ENCODE measurements at regions not wholly inside any gene's neighbourhood (a gene's known extent, or its start where the extent isn't known, plus 50 kb on each side); places are given as distances from the start of the nearest gene placed in this dataset.

GRCh38 chr2:189231719-189232323 is 52.3 kb upstream of the COL5A2 start:
- Histone ChIP-seq H3K27me3 (no peaks in the 10 kb centered on the region), H3K36me3 (no peaks in the 10 kb centered on the region), H3K4me1 (no peaks in the 10 kb centered on the region), H3K4me3 (no peak overlapping the region), H3K9me3 (no peaks in the 10 kb centered on the region), H3K27ac (no peak overlapping the region)
- DNase-seq, result no peak
- no peak for TF ChIP-seq CTCF (IDR thresholded peaks at IDR 0.05)
- no peak for TF ChIP-seq POLR2A (IDR thresholded peaks at IDR 0.05)
- intact Hi-C loops (cut with DNase I; ENCODE audit: low total_unique reads), result no loop called here

- no peak overlapping the region for H3K27ac ChIP-seq
- intact Hi-C loops (cut with DNase I; ENCODE audit: low total_unique reads), result no loop called here
- no peaks in the 10 kb centered on the region for H3K9me3 ChIP-seq
- H3K4me3 ChIP-seq, result no peak overlapping the region
- no peak for DNase-seq
- no peaks in the 10 kb centered on the region for H3K27me3 ChIP-seq
- no peaks in the 10 kb centered on the region for H3K36me3 ChIP-seq
- no peak for TF ChIP-seq CTCF (IDR thresholded peaks at IDR 0.05)
- no peak for TF ChIP-seq POLR2A (IDR thresholded peaks at IDR 0.05)
- H3K4me1 ChIP-seq, result no peaks in the 10 kb centered on the region
These were observed 53.3 kb upstream of the COL5A2 start for GRCh38 chr2:189232759-189233406.

GRCh38 chr2:189233527-189233926 is 54.0 kb upstream of the COL5A2 start:
- Histone ChIP-seq H3K27me3 (no peaks in the 10 kb centered on the region), H3K36me3 (no peaks in the 10 kb centered on the region), H3K9me3 (no peaks in the 10 kb centered on the region), H3K4me1 (no peaks in the 10 kb centered on the region), H3K4me3 (no peak overlapping the region), H3K27ac (no peak overlapping the region)
- TF ChIP-seq POLR2A (IDR thresholded peaks at IDR 0.05), result no peak
- TF ChIP-seq CTCF (IDR thresholded peaks at IDR 0.05), result no peak
- DNase-seq, result no peak
- intact Hi-C loops (cut with DNase I; ENCODE audit: low total_unique reads), result no loop called here

- DNase-seq, result no peak
- Histone ChIP-seq H3K4me3 (no peak overlapping the region), H3K27ac (no peak overlapping the region), H3K9me3 (no peaks in the 10 kb centered on the region), H3K27me3 (no peaks in the 10 kb centered on the region), H3K36me3 (no peaks in the 10 kb centered on the region), H3K4me1 (no peaks in the 10 kb centered on the region)
- intact Hi-C loops (cut with DNase I; ENCODE audit: low total_unique reads), result no loop called here
- TF ChIP-seq POLR2A (IDR thresholded peaks at IDR 0.05), result no peak
- no peak for TF ChIP-seq CTCF (IDR thresholded peaks at IDR 0.05)
These were observed 55.4 kb upstream of the COL5A2 start for GRCh38 chr2:189234991-189235390.

GRCh38 chr2:189236066-189236465 is 56.5 kb upstream of the COL5A2 start:
- no peak for DNase-seq
- Histone ChIP-seq H3K4me3 (no peak overlapping the region), H3K4me1 (no peaks in the 10 kb centered on the region), H3K27ac (no peak overlapping the region), H3K9me3 (no peaks in the 10 kb centered on the region), H3K36me3 (no peaks in the 10 kb centered on the region), H3K27me3 (no peaks in the 10 kb centered on the region)
- TF ChIP-seq CTCF (IDR thresholded peaks at IDR 0.05) (no peak), POLR2A (IDR thresholded peaks at IDR 0.05) (no peak)
- intact Hi-C loops (cut with DNase I; ENCODE audit: low total_unique reads), result no loop called here
